Activated T-cell treated with anti-CD3 and anti-CD28 coated beads for 48 hours (primary cell): ENCODE measurements at regions not wholly inside any gene's neighbourhood (a gene's known extent, or its start where the extent isn't known, plus 50 kb on each side); places are given as distances from the start of the nearest gene placed in this dataset.
"Not testable (repeated sequence)": the region's sequence is repeated elsewhere in the genome, so short reads cannot be mapped to it uniquely, and the experiment has no call there.

Source experiments
- DNase-seq: peaks from one replicate; pipeline ENCODE4 v3.0.0-alpha.2; 2020; ENCODE audit warnings: low read depth

GRCh38 chr2:155679647-155680046 lies 652.9 kb downstream of the NR4A2 start:
- DNase-seq = no peak

GRCh38 chr2:155675920-155676319 lies 656.6 kb downstream of the NR4A2 start:
- no peak for DNase-seq

GRCh38 chr2:155665704-155666103 lies 666.8 kb downstream of the NR4A2 start:
- no peak for DNase-seq

- DNase-seq = no peak
Measured at GRCh38 chr2:155663265-155663664, 669.3 kb downstream of the NR4A2 start.

GRCh38 chr2:155662224-155662623 lies 670.3 kb downstream of the NR4A2 start:
- no peak for DNase-seq

GRCh38 chr2:155653176-155653575 lies 679.3 kb downstream of the NR4A2 start:
- DNase-seq = no peak

- DNase-seq = no peak
Measured at GRCh38 chr2:155651851-155652250, 680.7 kb downstream of the NR4A2 start.

GRCh38 chr2:155645791-155646190 lies 686.7 kb downstream of the NR4A2 start:
- DNase-seq = no peak

GRCh38 chr2:155643056-155643775 lies 689.3 kb downstream of the NR4A2 start:
- DNase-seq = no peak

GRCh38 chr2:155633887-155634570 lies 698.5 kb downstream of the NR4A2 start:
- no peak for DNase-seq

GRCh38 chr2:155633060-155633839 lies 699.3 kb downstream of the NR4A2 start:
- DNase-seq = no peak

- no peak for DNase-seq
Measured at GRCh38 chr2:155630760-155631159, 701.8 kb downstream of the NR4A2 start.

- DNase-seq = no peak
Measured at GRCh38 chr2:155622443-155622842, 710.1 kb downstream of the NR4A2 start.

GRCh38 chr2:155600914-155601760 lies 731.4 kb downstream of the NR4A2 start:
- no peak for DNase-seq

- no peak for DNase-seq
Measured at GRCh38 chr2:155600296-155600695, 732.2 kb downstream of the NR4A2 start.

GRCh38 chr2:155599834-155600233 lies 732.7 kb downstream of the NR4A2 start:
- DNase-seq = no peak

GRCh38 chr2:155583674-155584195 lies 748.8 kb downstream of the NR4A2 start:
- DNase-seq = no peak

- no peak for DNase-seq
Measured at GRCh38 chr2:155574941-155575340, 757.6 kb downstream of the NR4A2 start.

- DNase-seq = no peak
Measured at GRCh38 chr2:155547571-155547970, 785.0 kb downstream of the NR4A2 start.

GRCh38 chr2:155546721-155547555 lies 785.6 kb downstream of the NR4A2 start:
- DNase-seq = no peak

- DNase-seq = not testable (repeated sequence)
Measured at GRCh38 chr2:155539028-155539427, 793.5 kb downstream of the NR4A2 start.
